Uterus (tissue), 3 donors: ENCODE measurements at regions not wholly inside any gene's neighbourhood (a gene's known extent, or its start where the extent isn't known, plus 50 kb on each side); places are given as distances from the start of the nearest gene placed in this dataset.
"Not testable (repeated sequence)": the region's sequence is repeated elsewhere in the genome, so short reads cannot be mapped to it uniquely, and the experiment has no call there.

Source experiments
- DNase-seq, 2 donors: peaks; one replicate each; pipeline ENCODE4 v3.0.0-alpha.2; 2019 to 2020
- H3K27ac ChIP-seq, 2 donors: fragments of 200-600 bp; sonication (generic); 1 replicate in 1 of 2; 2 replicates in 1 of 2; pipeline ENCODE4 v1.5.1; 2016 to 2018
- H3K27me3 ChIP-seq, 2 donors: fragments of 200-600 bp; sonication (generic); one replicate each; pipeline ENCODE4 v1.5.1; 2018 to 2019; ENCODE audit warnings: control low read depth in 1 of 2
- H3K36me3 ChIP-seq, 2 donors: fragments of 200-600 bp; sonication (generic); one replicate each; pipeline ENCODE4 v1.5.1; 2019; ENCODE audit warnings: control low read depth in 1 of 2
- H3K4me1 ChIP-seq, 2 donors: fragments of 200-600 bp; sonication (generic); one replicate each; pipeline ENCODE4 v1.5.1; 2018 to 2019; ENCODE audit warnings: control low read depth in 1 of 2
- H3K4me3 ChIP-seq, 2 donors: fragments of 200-600 bp; sonication (generic); 1 replicate in 1 of 2; 2 replicates in 1 of 2; pipeline ENCODE4 v1.5.1; 2018 to 2019; ENCODE audit warnings: mild to moderate bottlenecking in 1 of 2
- H3K9me3 ChIP-seq, 2 donors: fragments of 200-600 bp; sonication (generic); one replicate each; pipeline ENCODE4 v1.5.1; 2019; ENCODE audit warnings: control low read depth in 1 of 2
- POLR2A ChIP-seq, 2 donors: fragments of 450-650 bp; IDR thresholded peaks; one replicate each; pipeline ENCODE4 v1.6.1; 2016; ENCODE audit warnings: antibody characterized with exemption in 2 of 2, mild to moderate bottlenecking in 1 of 2, moderate library complexity in 1 of 2
- intact Hi-C: fragments of 100-400 bp; cut with DNase I; formaldehyde crosslinking; loops from one replicate; pipeline ENCODE4 v1.15.1; 2023; ENCODE audit warnings: low total_unique reads
- TF ChIP-seq, protein P1 (sequence below), 4 experiments: fragments of 200-600 bp in 2 of 4; fragments of 450-650 bp in 2 of 4; sonication (generic) in 2 of 4; IDR thresholded peaks; one replicate each; pipeline ENCODE4 v1.5.1; 2016 to 2019; ENCODE audit warnings: antibody characterized with exemption in 4 of 4, mild to moderate bottlenecking in 2 of 4, moderate library complexity in 1 of 4
- donor health status: DM: yes; HTN: yes; CAD: no.

DNA sequence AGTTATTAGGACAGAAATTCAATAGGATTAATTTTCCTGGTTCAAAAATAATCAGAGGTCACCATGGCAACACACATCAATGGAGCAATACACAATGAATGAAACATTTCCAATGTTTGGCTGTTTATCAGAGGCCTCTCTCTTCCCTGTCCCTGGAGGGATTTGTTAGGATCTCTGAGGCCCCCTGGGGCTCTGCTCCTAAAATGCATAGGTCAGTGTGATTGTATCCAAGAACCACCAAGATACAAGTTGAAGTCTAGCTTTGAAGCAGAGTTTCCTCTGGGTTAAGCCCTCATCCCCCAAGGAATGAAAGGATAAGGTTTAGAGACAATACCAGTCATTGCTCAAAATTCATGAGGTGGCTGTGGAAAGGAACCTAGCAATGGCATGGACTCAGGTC, 561.2 kb upstream of the C16orf82 start:
- Histone ChIP-seq H3K27ac (no peak overlapping the region), H3K36me3 (no peaks in the 10 kb centered on the region), H3K27me3 (no peaks in the 10 kb centered on the region), H3K4me1 (no peaks in the 10 kb centered on the region), H3K4me3 (no peak overlapping the region), H3K9me3 (no peaks in the 10 kb centered on the region)
- TF ChIP-seq, protein P1, sequence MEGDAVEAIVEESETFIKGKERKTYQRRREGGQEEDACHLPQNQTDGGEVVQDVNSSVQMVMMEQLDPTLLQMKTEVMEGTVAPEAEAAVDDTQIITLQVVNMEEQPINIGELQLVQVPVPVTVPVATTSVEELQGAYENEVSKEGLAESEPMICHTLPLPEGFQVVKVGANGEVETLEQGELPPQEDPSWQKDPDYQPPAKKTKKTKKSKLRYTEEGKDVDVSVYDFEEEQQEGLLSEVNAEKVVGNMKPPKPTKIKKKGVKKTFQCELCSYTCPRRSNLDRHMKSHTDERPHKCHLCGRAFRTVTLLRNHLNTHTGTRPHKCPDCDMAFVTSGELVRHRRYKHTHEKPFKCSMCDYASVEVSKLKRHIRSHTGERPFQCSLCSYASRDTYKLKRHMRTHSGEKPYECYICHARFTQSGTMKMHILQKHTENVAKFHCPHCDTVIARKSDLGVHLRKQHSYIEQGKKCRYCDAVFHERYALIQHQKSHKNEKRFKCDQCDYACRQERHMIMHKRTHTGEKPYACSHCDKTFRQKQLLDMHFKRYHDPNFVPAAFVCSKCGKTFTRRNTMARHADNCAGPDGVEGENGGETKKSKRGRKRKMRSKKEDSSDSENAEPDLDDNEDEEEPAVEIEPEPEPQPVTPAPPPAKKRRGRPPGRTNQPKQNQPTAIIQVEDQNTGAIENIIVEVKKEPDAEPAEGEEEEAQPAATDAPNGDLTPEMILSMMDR (IDR thresholded peaks at IDR 0.05), result no peak
- no peak for TF ChIP-seq POLR2A (IDR thresholded peaks at IDR 0.05)
- intact Hi-C loops, result no loop called here
- DNase-seq, result no peak

DNA sequence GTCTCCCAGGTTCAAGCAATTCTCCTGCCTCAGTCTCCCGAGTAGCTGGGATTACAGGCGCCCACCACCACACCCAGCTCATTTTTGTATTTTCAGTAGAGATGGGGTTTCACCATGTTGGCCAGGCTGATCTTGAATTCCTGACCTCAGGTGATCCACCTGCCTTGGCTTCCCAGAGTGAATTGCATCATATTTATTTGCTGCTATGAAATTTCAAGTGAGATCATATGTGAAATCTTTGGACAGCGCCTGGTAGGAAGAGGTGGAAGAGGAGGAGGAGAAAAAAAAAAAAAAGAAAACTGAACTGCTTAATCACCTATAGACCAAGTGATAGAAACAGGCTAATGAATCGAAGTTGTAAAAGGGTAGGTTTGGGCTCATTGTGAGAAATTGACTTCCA, 557.8 kb upstream of the C16orf82 start:
- DNase-seq, H3K4me1 ChIP-seq, H3K27me3 ChIP-seq, H3K27ac ChIP-seq, H3K9me3 ChIP-seq, H3K4me3 ChIP-seq, intact Hi-C loops, H3K36me3 ChIP-seq: not testable (repeated sequence)

- Histone ChIP-seq H3K4me1 (no peaks in the 10 kb centered on the region), H3K9me3 (no peaks in the 10 kb centered on the region), H3K27me3 (no peaks in the 10 kb centered on the region), H3K27ac (no peak overlapping the region), H3K4me3 (no peak overlapping the region), H3K36me3 (no peaks in the 10 kb centered on the region)
- no peak for DNase-seq
- intact Hi-C loops, result no loop called here
- TF ChIP-seq, protein P1 (IDR thresholded peaks at IDR 0.05), result no peak
- no peak for TF ChIP-seq POLR2A (IDR thresholded peaks at IDR 0.05)
Observed at GRCh38 chr16:26510924-26511323, 555.8 kb upstream of the C16orf82 start.

DNA sequence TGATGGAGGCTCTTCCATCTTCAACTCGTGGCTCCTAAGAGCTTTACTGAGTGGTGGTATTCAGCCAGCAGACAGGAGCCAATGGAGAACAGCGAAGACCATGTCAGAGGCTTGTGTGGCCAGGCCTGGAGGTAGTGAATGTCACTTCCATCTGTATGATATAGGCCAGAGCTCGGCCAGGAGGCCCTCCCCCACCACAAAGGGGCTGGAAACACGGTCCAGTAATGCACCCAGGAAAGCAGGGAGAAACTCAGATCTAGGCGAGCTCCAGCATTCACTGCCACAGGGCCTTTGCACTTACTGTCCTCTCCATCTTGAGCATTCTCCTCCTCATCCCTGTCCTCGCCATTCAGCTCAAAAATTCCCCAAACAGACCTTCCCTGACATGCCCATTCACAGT, 555.3 kb upstream of the C16orf82 start:
- TF ChIP-seq POLR2A (IDR thresholded peaks at IDR 0.05), result no peak
- TF ChIP-seq, protein P1 (IDR thresholded peaks at IDR 0.05), result no peak
- Histone ChIP-seq H3K4me1 (no peaks in the 10 kb centered on the region), H3K4me3 (no peak overlapping the region), H3K27me3 (no peaks in the 10 kb centered on the region), H3K9me3 (no peaks in the 10 kb centered on the region), H3K27ac (no peak overlapping the region), H3K36me3 (no peaks in the 10 kb centered on the region)
- DNase-seq, result no peak
- intact Hi-C loops, result no loop called here

- no peaks in the 10 kb centered on the region for H3K36me3 ChIP-seq
- no peak overlapping the region for H3K27ac ChIP-seq
- intact Hi-C loops, result no loop called here
- TF ChIP-seq, protein P1 (IDR thresholded peaks at IDR 0.05), result no peak
- TF ChIP-seq POLR2A (IDR thresholded peaks at IDR 0.05), result no peak
- no peak overlapping the region for H3K4me3 ChIP-seq
- no peaks in the 10 kb centered on the region for H3K27me3 ChIP-seq
- H3K4me1 ChIP-seq, result no peaks in the 10 kb centered on the region
- no peak for DNase-seq
- H3K9me3 ChIP-seq, result no peaks in the 10 kb centered on the region
Observed at GRCh38 chr16:26521626-26522025, 545.1 kb upstream of the C16orf82 start.

DNA sequence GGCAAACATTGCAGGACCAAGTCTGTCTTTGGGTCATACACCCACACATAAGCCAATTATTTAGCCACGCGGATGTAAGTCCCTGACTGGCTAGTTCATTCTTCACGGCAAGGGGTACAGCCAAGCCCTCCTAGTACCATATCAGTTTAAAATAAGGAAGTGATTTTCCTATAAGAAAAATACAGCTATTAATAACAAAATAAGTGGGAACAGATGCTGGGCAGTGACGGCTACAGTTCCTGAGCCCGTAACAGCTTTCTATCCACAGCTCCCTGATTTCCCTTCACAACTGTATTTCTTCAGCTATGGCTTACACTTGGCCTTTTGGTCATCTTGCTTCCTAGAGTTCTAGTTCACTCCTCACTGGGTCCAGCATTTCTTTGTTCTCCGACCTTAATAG, 542.4 kb upstream of the C16orf82 start:
- DNase-seq, result no peak
- Histone ChIP-seq H3K27ac (no peak overlapping the region), H3K27me3 (no peaks in the 10 kb centered on the region), H3K36me3 (no peaks in the 10 kb centered on the region), H3K4me1 (no peaks in the 10 kb centered on the region), H3K9me3 (no peaks in the 10 kb centered on the region), H3K4me3 (no peak overlapping the region)
- intact Hi-C loops, result no loop called here
- no peak for TF ChIP-seq POLR2A (IDR thresholded peaks at IDR 0.05)
- TF ChIP-seq, protein P1 (IDR thresholded peaks at IDR 0.05), result no peak
